ENCODE measurements at regions not wholly inside any gene's neighbourhood (a gene's known extent, or its start where the extent isn't known, plus 50 kb on each side); places are given as distances from the start of the nearest gene placed in this dataset.
"Not testable (repeated sequence)": the region's sequence is repeated elsewhere in the genome, so short reads cannot be mapped to it uniquely, and the experiment has no call there.

DNA sequence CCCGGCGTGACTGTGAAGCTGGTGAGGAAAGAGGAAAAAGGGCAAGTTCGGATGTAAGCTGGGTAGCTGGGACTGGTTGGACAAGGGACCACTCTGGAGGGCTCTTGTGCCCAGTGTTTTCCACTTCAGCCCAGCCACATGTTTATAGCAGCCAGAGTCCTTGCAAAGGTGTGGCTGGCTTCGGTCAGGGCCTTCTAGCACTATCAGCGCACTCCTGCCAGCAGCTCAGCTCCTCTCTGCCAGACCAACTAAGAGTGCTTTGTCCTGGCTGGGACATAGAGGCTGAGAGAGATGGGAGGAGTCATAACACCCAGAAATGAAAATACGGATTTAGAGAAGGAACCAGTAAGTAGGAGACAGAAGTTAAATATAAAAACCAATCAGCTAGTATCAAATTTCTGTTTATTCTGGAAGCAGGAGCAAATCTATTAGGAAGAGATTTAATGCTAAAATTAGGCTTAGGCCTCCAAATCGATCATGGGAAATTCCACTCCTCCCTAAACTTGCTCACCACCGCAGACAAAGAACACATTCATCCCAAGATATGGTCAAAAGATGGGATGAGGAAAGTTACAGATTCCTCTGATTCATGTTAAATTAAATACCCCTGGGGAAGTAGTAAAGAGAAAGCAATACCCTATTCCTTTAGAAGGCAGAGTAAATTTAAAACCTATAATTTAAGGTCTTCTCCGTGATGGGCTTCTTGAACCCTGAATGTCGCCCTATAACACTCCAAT lies 135.0 kb downstream of the RALA start:
- DNase-seq (ENCODE audit: low read depth in 2 of 2): no peak

DNA sequence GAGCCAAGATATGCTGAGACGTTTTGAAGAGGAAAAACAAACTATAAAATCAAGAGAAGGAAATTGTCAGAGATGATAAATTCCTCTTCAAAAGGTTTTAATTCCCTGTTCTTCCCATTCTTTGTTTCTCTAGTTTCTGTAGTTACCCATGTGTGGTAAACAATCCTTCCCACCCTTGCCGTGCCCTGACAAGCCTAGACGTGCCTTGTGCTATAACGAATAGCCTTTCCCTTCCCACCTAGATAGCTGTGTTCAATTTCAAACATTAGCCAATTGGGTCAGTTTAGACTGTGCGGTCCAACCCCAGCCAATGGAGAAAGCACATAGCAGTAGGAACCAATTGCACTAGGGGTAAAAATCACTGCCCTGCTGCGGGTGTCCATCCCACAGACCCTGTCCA lies 138.1 kb downstream of the RALA start:
- no peak for DNase-seq (ENCODE audit: low read depth in 2 of 2)

DNA sequence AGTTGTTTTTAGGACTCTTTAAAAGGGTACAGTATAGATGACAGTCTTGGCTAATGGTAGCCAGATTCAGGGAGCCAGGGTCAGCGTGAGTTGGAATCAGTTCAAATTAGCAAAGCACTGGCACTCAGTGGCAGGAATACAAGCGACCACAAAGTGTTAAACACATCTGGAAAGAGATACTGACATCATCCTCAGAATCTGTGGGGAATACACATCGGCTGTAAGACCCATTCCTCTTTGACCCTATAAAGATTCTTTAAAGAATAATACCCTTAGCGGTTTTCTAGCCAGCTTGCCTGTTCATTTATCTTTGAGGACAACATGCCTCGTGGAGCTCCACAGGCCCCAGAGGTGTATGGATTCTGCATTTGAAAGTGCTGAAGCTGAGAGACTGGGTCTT lies 139.1 kb downstream of the RALA start:
- not testable (repeated sequence) for DNase-seq (ENCODE audit: low read depth in 2 of 2)

DNA sequence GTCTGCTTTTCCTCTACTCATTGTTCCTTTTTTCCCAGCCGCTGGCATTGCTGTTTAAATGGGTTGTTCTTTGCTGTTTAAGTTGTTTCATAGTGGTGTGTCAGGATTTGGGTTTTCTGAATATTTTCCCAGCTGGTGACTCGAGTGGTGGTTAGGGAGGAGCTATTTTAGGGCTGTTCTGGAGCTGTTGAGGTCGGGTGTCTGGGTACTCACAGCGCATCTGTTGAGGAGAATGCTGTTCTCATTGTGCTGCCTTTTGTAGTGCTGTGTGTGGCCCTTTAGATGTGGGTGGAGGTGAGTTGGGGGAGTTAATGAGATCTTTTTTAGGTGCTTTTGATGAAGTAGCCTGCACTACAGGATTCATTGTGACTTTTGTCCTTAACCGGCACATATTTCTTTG lies 139.5 kb downstream of the RALA start:
- not testable (repeated sequence) for DNase-seq (ENCODE audit: low read depth in 2 of 2)

DNA sequence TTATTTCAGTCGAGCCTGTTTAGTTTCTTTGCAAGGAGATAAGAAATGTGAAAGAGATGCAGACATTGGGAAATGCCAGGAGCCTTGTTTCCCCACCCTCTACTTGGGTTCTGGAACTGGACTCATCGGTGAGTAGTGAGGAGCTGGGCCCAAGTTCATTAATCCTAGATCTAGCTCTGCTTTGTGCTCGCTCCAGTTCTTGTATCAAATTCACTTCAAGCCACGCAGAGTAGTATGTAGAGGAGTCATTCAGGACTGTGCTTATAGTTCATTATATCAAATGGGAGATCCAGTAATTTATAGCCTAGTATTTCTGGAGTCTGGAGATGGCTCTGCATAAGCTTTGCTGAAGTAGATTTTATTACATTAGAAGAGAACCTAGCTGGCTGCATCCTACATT lies 142.5 kb downstream of the RALA start:
- DNase-seq (ENCODE audit: low read depth in 2 of 2): not testable (repeated sequence)

DNA sequence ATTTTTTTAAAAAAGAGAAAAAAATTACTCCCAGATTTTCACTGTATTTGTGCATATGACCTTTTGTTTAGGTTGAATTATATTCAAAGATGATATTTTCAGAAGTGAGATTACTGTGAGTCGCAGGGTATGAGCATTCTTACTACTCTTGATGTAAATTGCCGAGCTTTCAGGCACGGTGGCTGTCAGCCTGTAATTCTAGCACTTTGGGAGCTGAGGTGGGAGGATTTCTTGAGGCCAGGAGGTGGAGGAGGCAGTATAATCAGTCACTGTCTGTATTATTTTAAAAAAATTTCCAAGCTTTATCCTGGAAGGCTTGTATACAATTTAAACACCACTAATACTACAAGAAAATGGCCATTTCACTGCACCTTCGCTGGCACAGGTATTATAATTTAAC lies 145.1 kb downstream of the RALA start:
- DNase-seq (ENCODE audit: low read depth in 2 of 2): not testable (repeated sequence)

DNA sequence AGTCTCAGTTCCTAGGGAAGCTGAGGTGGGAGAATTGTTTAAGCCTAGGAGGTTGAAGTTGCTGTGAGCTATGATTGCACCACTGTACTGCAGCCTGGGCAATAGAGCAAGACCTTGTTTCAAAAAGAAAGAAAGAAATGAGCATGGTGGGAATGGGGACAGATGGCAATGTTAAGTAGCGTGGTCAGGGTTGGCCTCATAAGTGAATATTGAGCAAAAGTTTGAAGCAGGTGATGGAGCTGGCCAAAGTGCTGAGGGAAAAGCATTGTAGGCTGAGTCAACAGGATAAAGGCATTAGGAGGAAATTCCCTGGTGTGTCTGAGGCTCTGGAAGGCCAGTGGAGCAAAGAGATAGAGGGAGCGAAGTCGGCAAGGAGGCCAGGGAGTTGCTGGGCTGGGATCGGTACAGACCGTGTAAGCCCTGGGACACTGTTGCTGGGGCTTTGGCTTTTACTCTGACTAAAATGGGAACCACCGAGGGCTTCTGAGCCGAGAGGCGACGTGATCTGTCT lies 151.0 kb downstream of the RALA start:
- DNase-seq (ENCODE audit: low read depth in 2 of 2): not testable (repeated sequence)

DNA sequence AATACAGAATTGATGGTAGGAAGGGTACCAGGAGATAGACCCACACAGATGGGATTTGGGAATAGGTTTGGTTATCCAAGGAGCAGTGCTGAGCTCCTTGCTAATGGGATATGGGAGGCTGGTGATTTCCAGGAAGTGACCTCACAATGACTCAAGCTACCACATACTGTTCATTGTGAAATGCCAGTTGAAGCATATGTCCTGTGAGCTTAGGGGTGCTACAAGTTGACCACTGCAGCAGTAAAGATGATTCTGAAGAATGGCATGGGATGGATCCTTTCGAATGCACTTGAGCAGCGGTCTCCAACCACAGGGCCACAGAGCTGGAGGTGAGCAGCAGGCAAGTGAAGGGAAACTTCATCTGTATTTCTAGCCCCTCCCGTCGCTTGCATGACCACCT lies 158.2 kb downstream of the RALA start:
- DNase-seq (ENCODE audit: low read depth in 2 of 2): not testable (repeated sequence)

DNA sequence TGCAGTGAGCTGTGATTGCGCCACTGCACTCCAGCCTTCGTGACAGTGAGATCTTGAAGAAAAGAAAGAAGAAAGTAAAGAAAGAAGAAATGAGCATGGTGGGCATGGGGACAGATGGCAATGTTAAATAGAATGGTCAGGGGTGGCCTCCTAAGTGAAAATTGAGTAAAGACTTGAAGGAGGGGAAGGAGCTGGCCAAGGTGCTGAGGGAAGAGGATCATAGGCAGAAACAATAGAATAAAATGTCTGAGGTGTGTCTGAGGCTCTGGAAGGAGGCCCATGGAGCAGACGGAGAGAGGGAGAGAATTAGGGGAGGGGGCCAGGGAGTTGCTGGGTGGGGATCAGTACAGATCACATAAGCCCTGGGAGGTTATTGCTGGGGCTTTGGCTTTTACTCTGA lies 163.1 kb downstream of the RALA start:
- not testable (repeated sequence) for DNase-seq (ENCODE audit: low read depth in 2 of 2)

DNA sequence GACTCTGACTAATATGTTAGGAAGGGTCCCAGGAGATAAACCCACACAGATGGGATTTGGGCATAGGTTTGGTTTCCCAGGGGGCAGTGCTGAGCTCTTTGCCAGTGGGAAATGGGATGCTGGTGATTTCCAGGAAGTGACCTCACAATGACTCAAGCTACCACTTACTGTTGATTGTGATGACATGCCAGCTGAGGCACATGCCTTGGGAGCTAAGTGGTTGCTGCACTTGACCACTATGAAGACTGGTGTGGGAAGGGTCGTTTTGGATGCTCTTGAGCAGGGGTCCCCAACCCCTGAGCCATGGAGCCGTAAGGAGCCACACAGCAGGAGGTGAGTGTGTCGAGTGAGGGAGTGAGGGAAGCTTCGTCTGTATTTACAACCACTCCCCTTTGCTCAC lies 159.0 kb upstream of the CDK13 start:
- DNase-seq (ENCODE audit: low read depth in 2 of 2): not testable (repeated sequence)

DNA sequence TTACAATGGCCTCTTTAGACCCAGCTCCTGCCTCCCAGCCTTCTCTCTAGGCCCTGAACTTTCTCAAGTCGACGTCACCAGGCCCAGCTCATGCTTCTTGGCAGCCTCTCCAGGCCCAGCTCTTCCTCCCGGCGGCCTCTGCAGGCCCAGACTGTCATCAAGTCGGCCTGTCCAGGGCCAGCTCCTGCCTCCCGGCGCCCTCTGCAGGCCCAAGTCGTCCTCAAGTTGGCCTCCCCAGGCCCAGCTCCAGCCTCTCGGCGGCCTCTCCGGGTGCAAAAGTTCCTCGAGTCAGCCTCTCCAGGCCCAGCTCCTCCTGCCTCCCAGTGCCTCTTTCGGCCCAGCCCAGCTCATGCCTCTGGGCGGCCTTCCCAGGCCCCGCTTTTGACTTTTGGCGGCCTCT lies 158.1 kb upstream of the CDK13 start:
- not testable (repeated sequence) for DNase-seq (ENCODE audit: low read depth in 2 of 2)

DNA sequence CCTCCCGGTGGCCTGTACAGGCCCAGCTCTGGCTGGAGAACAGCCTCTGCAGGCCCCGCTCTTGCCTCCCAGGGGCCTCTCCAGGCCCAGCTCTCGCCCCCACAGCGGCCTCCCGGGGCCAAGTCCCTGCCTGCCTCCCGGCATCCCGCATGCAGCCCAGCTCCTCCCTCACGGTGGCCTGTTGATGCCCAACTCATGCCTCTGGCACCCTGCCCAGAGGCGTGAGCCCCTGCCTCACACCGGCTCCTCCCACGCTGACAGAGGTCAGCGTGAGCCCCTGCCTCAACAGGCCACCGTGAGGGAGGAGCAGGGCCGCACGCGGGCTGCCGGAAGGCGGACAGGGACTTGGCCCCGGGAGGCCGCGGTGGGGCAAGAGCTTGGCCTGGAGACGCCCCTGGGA lies 157.0 kb upstream of the CDK13 start:
- DNase-seq (ENCODE audit: low read depth in 2 of 2): not testable (repeated sequence)

DNA sequence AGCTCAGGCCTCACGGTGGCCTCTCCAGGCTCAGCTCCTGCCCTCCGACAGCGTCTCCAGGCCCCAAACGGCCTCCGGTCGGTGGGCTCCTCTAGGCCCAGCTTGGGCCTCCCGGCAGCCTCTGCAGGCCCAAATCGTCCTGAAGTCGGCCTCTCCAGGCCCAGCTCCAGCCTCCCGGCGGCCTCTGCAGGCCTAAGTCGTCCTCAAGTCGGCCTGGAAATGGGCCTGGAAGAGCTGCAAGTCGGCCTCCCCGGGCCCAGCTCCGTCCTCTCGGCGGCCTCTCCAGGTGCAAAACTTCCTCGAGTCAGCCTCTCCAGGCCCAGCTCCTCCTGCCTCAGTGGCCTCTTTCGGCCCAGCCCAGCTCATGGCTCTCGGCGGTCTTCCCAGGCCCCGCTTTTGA lies 156.2 kb upstream of the CDK13 start:
- DNase-seq (ENCODE audit: low read depth in 2 of 2): not testable (repeated sequence)

DNA sequence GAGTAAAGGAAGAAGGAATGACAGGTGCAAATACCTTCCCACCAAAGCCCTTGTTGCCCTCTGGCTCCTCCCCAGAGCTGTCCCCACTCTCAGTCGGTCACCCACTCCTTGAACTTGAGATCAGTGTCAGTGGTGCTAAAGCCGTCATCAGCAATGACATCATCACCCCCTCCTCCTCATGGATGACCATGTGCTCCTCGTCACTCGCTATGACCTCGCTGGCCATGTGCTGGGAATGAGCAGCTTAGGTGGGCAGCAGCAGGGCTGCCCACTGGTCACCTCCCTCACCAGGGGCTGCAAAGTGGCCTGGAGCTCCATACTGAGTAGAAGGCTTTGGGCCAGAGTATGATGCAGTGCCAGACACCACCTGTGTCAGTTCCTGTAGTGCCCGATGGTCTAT lies 153.1 kb upstream of the CDK13 start:
- not testable (repeated sequence) for DNase-seq (ENCODE audit: low read depth in 2 of 2)

DNA sequence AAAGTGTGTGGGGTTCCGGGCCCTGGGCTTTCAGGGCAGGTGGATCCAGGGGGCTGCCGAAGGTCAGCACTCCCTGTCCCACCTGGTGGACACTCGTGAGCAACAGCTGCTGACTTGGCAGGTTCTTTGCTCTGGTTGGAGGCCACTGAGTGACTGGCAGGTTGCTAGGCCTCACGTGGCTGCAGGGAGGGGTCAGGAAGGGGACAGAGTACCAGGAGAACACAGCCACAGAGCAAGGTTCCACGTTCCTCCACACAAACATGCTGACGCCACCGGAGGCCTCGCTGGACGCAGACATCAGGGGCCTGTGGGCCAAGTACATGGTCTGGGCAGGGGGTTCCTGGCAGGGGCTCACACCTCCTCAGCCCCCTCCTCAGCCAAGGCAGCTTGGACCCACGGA lies 152.0 kb upstream of the CDK13 start:
- not testable (repeated sequence) for DNase-seq (ENCODE audit: low read depth in 2 of 2)

DNA sequence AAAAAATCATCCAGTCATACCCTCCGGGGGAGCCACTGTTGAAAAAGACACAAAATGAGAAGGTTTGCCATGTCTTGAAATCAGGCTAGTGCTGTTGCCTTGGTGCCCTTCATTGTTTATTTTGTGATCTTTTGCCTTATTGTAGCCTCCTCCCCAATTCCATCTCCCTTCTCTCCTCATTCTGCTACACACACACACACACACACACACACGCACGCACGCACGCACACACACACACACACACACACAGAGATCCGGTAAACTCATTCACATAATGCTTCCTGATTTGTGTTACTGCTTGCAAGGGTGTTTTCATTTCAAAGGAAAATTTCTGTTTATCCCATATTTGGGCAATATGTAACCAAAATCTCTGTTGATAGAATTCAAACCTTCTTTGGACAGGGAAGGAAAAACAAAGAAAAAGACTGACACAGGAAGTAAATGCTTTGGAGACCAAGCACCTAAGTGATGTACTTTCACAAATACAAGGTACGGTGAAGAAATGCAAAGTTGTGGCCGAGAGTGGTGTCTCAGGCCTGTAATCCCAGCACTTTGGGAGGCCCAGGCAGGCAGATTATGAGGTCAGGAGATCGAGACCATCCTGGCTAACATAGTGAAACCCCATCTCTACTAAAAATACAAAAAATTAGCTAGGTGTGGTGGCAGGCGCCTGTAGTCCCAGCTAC lies 141.1 kb upstream of the CDK13 start:
- no peak for DNase-seq (ENCODE audit: low read depth in 2 of 2)

DNA sequence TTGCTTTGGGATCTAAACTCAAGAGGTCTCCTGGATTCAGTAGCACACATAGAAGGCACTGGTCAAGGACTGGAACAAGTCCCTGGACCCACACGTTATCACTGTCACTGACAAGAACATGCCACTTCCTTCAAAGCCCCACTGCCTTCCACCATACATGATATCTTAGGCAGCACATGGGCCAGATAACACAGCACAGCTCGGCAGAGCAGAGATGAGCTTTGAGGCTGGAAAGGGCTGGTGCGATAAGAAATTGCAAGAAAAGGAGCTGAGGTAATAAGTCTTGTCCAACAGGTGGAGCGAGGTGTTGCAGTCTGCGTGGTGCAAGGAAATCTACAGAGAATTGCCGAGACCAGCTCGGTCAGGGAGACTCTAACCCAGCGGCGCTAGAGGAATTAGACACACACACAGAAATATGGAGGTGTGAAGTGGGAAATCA lies 139.8 kb upstream of the CDK13 start:
- DNase-seq (ENCODE audit: low read depth in 2 of 2): no peak

DNA sequence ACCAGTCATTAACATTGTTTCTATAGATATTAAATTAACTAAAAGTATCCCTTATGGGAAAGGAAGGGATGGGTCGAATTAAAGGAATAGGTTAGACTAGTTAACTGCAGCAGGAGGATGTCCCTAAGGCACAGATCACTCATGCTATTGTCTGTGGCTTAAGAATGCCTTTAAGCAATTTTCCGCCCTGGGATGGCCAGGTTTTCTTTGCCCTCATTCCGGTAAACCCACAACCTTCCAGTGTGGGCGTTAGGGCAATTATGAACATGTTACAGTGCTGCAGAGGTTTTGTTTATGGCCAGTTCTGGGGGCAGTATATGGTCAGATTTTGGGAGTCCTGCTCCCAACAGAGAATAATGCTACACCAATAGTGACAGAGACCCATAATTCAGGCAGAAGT lies 139.3 kb upstream of the CDK13 start:
- no peak for DNase-seq (ENCODE audit: low read depth in 2 of 2)

DNA sequence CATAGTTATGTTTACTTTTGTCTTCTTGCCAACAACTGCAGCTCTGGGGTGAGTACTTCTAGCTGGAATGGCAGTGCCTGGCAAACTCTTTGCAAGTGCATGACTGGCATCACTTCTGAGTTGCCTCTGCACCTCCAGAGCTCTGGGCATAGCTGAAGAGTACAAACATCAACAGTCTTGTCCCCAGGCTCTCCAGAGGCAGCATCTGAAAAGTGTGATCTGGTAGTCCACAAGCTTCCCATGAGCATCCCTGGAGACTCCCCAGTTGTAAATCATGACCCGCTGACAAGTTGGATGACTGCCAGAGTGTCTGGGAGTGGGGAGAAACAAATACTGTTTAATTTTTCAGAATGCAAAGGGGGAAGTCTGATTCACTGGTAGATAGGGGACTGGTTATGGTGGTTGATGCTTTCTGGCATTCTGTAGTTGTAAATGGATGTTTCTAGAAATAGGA lies 138.9 kb upstream of the CDK13 start:
- DNase-seq (ENCODE audit: low read depth in 2 of 2): no peak

DNA sequence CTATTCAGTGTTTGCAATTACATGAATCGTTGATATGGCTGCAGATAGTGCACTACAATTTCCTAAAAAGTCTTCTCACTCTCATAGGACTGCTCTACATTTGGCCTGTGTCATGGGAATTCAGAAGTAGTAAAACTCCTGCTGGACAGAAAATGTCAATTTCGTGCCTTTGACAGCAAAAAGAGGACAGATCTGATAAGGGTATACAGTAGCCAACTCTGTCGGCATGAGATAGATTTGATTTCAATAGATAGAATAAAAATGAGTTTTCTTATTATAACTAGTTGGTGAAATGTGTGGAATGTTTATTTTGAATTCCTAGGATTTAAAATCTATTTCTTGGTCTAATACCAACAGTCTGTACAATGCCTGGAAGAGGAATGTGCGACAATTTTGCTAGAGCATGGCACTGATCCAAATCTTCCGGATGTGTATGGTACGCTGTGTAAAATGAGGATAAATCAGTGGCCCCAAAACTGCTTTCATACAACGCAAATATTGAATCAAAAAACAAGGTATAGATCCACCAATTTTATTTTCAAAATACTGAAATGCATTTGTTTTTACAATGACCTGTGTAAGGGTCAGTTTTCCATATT lies 133.5 kb upstream of the CDK13 start:
- DNase-seq (ENCODE audit: low read depth in 2 of 2): no peak

DNA sequence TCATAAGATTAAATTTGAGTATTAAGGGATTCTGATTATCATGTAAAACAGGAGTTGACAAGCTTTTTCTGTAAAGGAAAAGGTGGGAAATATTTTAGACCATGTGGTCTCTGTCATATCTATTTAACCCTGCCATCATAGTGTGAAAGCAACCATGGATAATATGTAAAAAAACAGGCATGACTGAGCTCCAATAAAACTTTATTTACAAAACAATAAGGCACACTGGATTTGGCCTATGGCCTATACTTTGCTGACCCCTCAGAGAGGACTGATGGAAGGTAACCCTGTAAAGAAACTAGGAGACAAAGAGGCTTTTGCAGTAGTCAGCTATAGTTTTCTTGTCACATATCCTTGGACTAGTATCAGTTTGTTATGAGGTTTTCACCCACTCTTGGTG lies 130.5 kb upstream of the CDK13 start:
- DNase-seq (ENCODE audit: low read depth in 2 of 2): no peak

DNA sequence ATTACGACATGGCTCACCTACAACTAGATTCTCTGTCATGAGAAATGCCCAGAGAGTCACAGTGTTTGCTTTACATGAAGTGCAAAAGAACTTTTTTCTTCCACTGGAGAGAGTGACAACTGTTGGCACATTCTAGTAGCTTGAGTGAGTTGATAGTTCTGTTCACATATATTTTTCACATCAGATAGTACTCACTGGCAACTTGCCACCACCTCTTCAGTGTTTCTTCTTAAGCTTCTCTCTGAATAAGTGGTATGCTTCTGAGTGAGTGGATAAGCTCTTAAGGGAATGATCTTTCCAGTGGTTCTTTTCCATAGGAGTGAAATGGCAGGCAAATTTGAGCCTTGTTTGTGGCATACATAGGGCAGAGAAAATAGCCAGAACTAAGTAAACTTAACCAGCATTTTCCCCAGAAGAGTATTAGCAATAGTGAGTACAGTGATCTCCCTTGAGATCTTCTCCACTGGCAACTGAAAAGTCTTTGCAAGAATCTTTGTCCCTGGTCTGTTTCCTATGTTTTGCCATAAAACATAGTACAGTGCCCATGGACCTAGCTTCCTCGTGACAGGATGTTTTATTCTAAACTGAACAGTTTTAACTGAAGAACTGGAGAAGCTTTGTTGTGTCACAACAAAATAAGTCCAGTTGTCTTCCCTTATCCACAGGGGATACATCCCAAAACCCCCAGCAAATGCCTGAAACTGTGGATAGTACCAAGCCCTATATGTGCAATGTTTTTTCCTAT lies 125.4 kb upstream of the CDK13 start:
- no peak for DNase-seq (ENCODE audit: low read depth in 2 of 2)
